Activated CD4-positive, alpha-beta T cell treated with anti-CD3 and anti-CD28 coated beads, Interleukin-2, amount 50 U/mL, for 16 hours (primary cell): ENCODE measurements at regions not wholly inside any gene's neighbourhood (a gene's known extent, or its start where the extent isn't known, plus 50 kb on each side); places are given as distances from the start of the nearest gene placed in this dataset.
A peak's percentile ranks its signal among the peaks of the same experiment; 100 is the strongest.

Source experiments
- DNase-seq: peaks from one replicate; pipeline ENCODE4 v3.0.0-alpha.2; 2020

GRCh38 chr15:25501828-25502446 lies 63.1 kb upstream of the UBE3A start:
- peak; percentile 5 for DNase-seq

GRCh38 chr15:25498835-25499234 lies 60.0 kb upstream of the UBE3A start:
- DNase-seq: no peak

DNA sequence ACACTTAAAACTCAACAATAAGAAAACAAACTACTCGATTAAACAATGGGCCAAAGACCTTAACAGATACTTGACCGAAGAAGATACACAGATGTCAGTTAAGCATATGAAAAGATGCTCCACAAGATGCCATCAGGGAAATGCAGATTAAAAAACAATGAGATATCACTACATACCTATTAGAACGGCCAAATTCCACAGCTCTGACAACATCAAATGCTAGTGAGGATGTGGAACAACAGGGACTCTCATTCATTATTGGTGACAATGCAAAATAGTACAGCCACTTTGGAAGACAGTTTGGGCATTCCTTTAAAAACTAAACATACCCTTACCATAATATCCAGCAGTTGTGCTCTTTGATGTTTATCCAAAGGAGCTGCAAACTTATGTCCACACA lies 59.1 kb upstream of the UBE3A start:
- no peak for DNase-seq

DNA sequence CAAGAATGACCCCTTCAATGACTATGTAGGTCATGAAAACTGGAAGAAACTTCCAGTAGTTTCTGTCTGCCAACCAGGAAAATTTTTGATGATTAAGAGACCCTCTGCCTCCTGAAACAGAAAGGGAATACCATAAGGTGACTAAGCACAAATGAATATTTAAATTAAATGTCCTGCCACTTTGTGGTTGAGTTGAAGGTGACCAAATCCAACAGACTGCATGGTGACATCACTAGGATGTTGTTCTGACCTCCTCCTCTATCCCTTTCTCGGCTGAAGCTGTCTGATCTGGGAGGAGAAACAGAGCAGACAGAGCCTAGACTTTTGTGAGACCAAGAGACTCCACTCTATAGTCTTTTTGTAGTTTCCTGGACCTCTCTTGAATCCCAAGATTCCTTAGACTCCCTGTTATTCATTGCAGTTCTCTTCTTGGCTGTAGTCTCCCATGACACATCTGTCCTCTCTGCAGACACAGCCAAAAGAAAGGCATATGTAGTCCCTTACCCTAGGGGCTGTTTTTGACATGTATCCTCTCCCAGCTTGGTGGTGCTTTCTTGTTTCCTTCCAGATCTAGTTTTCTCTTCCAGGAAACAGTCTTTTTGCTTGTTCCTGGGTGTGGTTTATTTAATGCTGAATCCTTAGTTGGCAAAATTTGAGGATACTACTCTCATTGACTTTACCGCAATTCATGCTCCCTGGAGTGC lies 55.2 kb upstream of the UBE3A start:
- no peak for DNase-seq

- no peak for DNase-seq
Measured at GRCh38 chr15:25492315-25492714, 53.5 kb upstream of the UBE3A start.
